ENCODE measurements at regions not wholly inside any gene's neighbourhood (a gene's known extent, or its start where the extent isn't known, plus 50 kb on each side); places are given as distances from the start of the nearest gene placed in this dataset.

GRCh38 chr7:106729720-106730385, 68.9 kb upstream of the CCDC71L start:
- TF ChIP-seq EZH2 (IDR thresholded peaks at IDR 0.05) (no peak), POLR2AphosphoS5 (IDR thresholded peaks at IDR 0.05; ENCODE audit: borderline replicate concordance, low read depth, low read length) (no peak)
